Kidney (tissue), 13 donors: ENCODE measurements at regions not wholly inside any gene's neighbourhood (a gene's known extent, or its start where the extent isn't known, plus 50 kb on each side); places are given as distances from the start of the nearest gene placed in this dataset.

Experiments
- DNase-seq, 5 donors: peaks; one replicate each; pipeline ENCODE4 v3.0.0-alpha.2; 2013 to 2020
- FAIRE-seq: peaks from 2 replicates; lab custom pipeline; 2012; peaks lifted over from hg19 to GRCh38; lab: Jason Lieb, UNC
- H3K27ac ChIP-seq, 2 donors: one replicate each; pipeline ENCODE4 v1.7.0; 2013; ENCODE audit warnings: low read depth in 2 of 2, low read length in 2 of 2, inconsistent platforms in 1 of 2
- H3K27me3 ChIP-seq: one replicate; pipeline ENCODE4 v1.7.1; 2013; ENCODE audit warnings: low read length, inconsistent platforms; ENCODE audit not compliant: control insufficient read depth, insufficient read depth
- H3K36me3 ChIP-seq, 3 donors: one replicate each; pipeline versions ENCODE4 v1.7.0 to v1.7.1; 2013; ENCODE audit warnings: low read length in 3 of 3, control low read depth in 1 of 3, inconsistent platforms in 1 of 3; ENCODE audit not compliant: insufficient read depth in 3 of 3, control insufficient read depth in 2 of 3
- H3K4me1 ChIP-seq, 3 donors: one replicate each; pipeline versions ENCODE4 v1.7.0 to v1.7.1; 2013; ENCODE audit warnings: low read length in 3 of 3, inconsistent platforms in 1 of 3, low read depth in 1 of 3; ENCODE audit not compliant: control insufficient read depth in 2 of 3, insufficient read depth in 2 of 3
- H3K4me3 ChIP-seq, 3 donors: one replicate each; pipeline versions ENCODE4 v1.7.0 to v1.8.1; 2013; ENCODE audit warnings: low read length in 3 of 3, control low read depth in 1 of 3, inconsistent platforms in 1 of 3
- H3K9ac ChIP-seq, 3 donors: one replicate each; pipeline versions ENCODE4 v1.7.0 to v1.7.1; 2013; ENCODE audit warnings: low read length in 3 of 3, control low read depth in 1 of 3, inconsistent platforms in 1 of 3
- H3K9me3 ChIP-seq, 3 donors: one replicate each; pipeline versions ENCODE4 v1.7.0 to v1.7.1; 2013; ENCODE audit warnings: low read length in 3 of 3, control low read depth in 1 of 3, inconsistent platforms in 1 of 3; ENCODE audit not compliant: control insufficient read depth in 2 of 3, insufficient read depth in 1 of 3
- CTCF ChIP-seq: IDR thresholded peaks from 3 replicates; pipeline ENCODE4 v1.5.1; 2012; ENCODE audit warnings: mild to moderate bottlenecking, moderate library complexity, borderline replicate concordance; ENCODE audit not compliant: insufficient read depth; ENCODE audit errors: extremely low read depth
- intact Hi-C: fragments of 100-400 bp; cut with DNase I; formaldehyde crosslinking; loops from one replicate; pipeline ENCODE4 v1.11.1; 2022
- donor health status: control.
- donor health status: control.
- donor health status: control.
- donor health status: control.
- donor health status: control.
- donor health status: DM: yes; HTN: yes; CAD: no.
- donor health status: Normal renal cell carcinoma (clear cell type).

GRCh38 chr11:69939551-69940245 lies 120.5 kb upstream of the FGF3 start:
- H3K9me3 ChIP-seq, result no peaks in the 10 kb centered on the region
- peak overlapping the region; percentile 82 to 85 for H3K27ac ChIP-seq
- no peaks in the 10 kb centered on the region for H3K27me3 ChIP-seq
- FAIRE-seq (no peak), DNase-seq (peak; percentile 56 to 94 (median 83))
- no peak for TF ChIP-seq CTCF
- H3K9ac ChIP-seq, result peak overlapping the region in 1 of 3 donors; percentile 46
- intact Hi-C loops, result no loop called here
- no peak overlapping the region for H3K4me3 ChIP-seq
- peaks cover 0 to 4% (median 3%) of the 10 kb centered on the region in 3 donors for H3K4me1 ChIP-seq
- H3K36me3 ChIP-seq, result no peaks in the 10 kb centered on the region

- intact Hi-C loops, result no loop called here
- Histone ChIP-seq H3K4me1 (peaks cover 0 to 4% (median 3%) of the 10 kb centered on the region in 3 donors), H3K27ac (peak overlapping the region; percentile 82 to 85), H3K9ac (no peak overlapping the region), H3K36me3 (no peaks in the 10 kb centered on the region), H3K4me3 (no peak overlapping the region), H3K27me3 (no peaks in the 10 kb centered on the region), H3K9me3 (no peaks in the 10 kb centered on the region)
- FAIRE-seq (no peak), DNase-seq (peak in 2 of 5 donors; percentile 20 to 52)
- TF ChIP-seq CTCF, result no peak
Observed at GRCh38 chr11:69940246-69940610, 121.0 kb upstream of the FGF3 start.

- Histone ChIP-seq H3K4me3 (no peak overlapping the region), H3K9ac (no peak overlapping the region), H3K4me1 (peaks cover 0 to 4% (median 3%) of the 10 kb centered on the region in 3 donors), H3K9me3 (no peaks in the 10 kb centered on the region), H3K27ac (no peak overlapping the region), H3K27me3 (no peaks in the 10 kb centered on the region), H3K36me3 (no peaks in the 10 kb centered on the region)
- FAIRE-seq, result no peak
- TF ChIP-seq CTCF, result no peak
- peak in 2 of 5 donors; percentile 31 to 36 for DNase-seq
- intact Hi-C loops, result no loop called here
Observed at GRCh38 chr11:69941546-69942332, 122.5 kb upstream of the FGF3 start.
